Loucy (cell line): ENCODE measurements at regions not wholly inside any gene's neighbourhood (a gene's known extent, or its start where the extent isn't known, plus 50 kb on each side); places are given as distances from the start of the nearest gene placed in this dataset.

Experiments
- H2AFZ ChIP-seq: fragments of 200-600 bp; sonication (generic); 2 replicates; pipeline ENCODE4 v1.6.0; 2016; ENCODE audit warnings: antibody characterized with exemption, mild to moderate bottlenecking, low read length, moderate library complexity
- H3F3A ChIP-seq: fragments of 200-600 bp; 2 replicates; pipeline ENCODE4 v1.6.0; 2016; ENCODE audit warnings: antibody characterized with exemption, low read depth, mild to moderate bottlenecking
- H3K27me3 ChIP-seq: fragments of 200-600 bp; sonication (generic); 2 replicates; pipeline ENCODE4 v1.6.1; 2014; ENCODE audit warnings: low read length, mild to moderate bottlenecking; ENCODE audit not compliant: insufficient read depth, poor library complexity, severe bottlenecking
- H3K36me3 ChIP-seq: fragments of 200-600 bp; sonication (generic); 2 replicates; pipeline ENCODE4 v1.6.1; 2016; ENCODE audit warnings: low read length; ENCODE audit not compliant: insufficient read depth
- H3K4me1 ChIP-seq: fragments of 200-600 bp; sonication (generic); 2 replicates; pipeline ENCODE4 v1.5.1; 2014; ENCODE audit warnings: low read length, mild to moderate bottlenecking; ENCODE audit not compliant: insufficient read depth, poor library complexity, severe bottlenecking
- H3K4me2 ChIP-seq: fragments of 200-600 bp; sonication (generic); 2 replicates; pipeline ENCODE4 v1.6.0; 2014; ENCODE audit warnings: antibody characterized with exemption, low read length, low read depth, mild to moderate bottlenecking; ENCODE audit not compliant: poor library complexity, severe bottlenecking
- H3K4me3 ChIP-seq: fragments of 200-600 bp; sonication (generic); 2 replicates; pipeline ENCODE4 v1.5.1; 2014; ENCODE audit warnings: low read length, mild to moderate bottlenecking, mixed read lengths; ENCODE audit not compliant: poor library complexity, severe bottlenecking
- H3K79me2 ChIP-seq: fragments of 200-600 bp; sonication (generic); 2 replicates; pipeline ENCODE4 v1.6.1; 2014; ENCODE audit warnings: low read length; ENCODE audit not compliant: insufficient read depth
- H3K9ac ChIP-seq: fragments of 200-600 bp; sonication (generic); 2 replicates; pipeline ENCODE4 v1.6.0; 2014; ENCODE audit warnings: mild to moderate bottlenecking, low read depth, low read length, moderate library complexity; ENCODE audit not compliant: poor library complexity, severe bottlenecking
- H3K9me2 ChIP-seq: fragments of 200-600 bp; sonication (generic); replicated peaks from 2 replicates; pipeline ENCODE4 v1.6.1; 2016; ENCODE audit warnings: low read depth, low read length, mixed read lengths
- H3K9me3 ChIP-seq: fragments of 200-600 bp; sonication (generic); 2 replicates; pipeline ENCODE4 v1.6.1; 2014; ENCODE audit warnings: mild to moderate bottlenecking, antibody characterized with exemption, low read length, low read depth; ENCODE audit not compliant: insufficient read depth
- H4K20me1 ChIP-seq: fragments of 200-600 bp; sonication (generic); 2 replicates; pipeline ENCODE4 v1.6.0; 2014; ENCODE audit warnings: antibody characterized with exemption, low read length, mild to moderate bottlenecking; ENCODE audit not compliant: insufficient read depth, poor library complexity, severe bottlenecking
- EZH2phosphoT487 ChIP-seq: fragments of 200-600 bp; IDR thresholded peaks from 2 replicates; pipeline ENCODE4 v1.6.1; 2018; ENCODE audit warnings: antibody characterized with exemption, mild to moderate bottlenecking, moderate library complexity, borderline replicate concordance
- TF ChIP-seq, protein P1 (sequence below): fragments of 200-600 bp; sonication (generic); conservative IDR thresholded peaks from 2 replicates; pipeline ENCODE4 v1.5.1; 2014; ENCODE audit warnings: mild to moderate bottlenecking, antibody characterized with exemption, low read length

DNA sequence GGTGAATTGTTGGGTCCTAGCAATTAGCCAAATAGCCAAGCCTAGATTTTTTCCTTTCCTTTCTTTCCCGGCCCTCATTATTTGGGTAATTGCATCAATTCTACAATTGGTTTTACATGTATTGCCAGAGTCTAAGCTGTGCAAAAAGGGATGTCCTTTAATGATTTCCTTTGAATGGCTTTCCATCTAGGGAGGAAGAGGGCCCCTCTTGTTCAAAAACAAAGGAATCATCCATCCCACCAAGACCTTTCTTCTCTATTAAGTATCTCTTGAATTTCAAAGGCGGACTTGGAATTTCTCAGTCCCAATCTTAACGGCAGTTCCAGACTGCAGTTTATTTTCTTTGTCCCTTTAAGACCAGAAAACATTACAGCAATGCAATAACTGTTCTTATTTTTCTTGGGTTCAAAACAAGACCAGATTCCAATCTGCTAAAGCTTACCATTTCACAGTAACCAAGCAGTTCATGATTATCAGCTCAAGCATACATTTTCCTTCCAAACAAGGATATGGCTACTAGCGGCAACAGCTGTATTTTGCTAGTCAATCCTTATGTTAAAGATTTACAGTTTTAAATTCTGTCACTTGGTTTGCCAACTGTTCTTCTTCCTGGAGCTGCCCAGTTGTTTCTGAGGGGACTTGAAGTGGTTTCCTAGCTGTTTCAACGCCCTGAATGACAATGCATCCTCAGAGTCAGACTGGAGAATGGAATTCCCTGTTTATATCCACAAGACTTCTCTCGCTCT lies 91.4 kb upstream of the LRIG1 start:
- peaks cover under 1% of the 10 kb centered on the region for H3K27me3 ChIP-seq
- H2AFZ ChIP-seq = no peak overlapping the region
- no peak overlapping the region for H3K4me2 ChIP-seq
- H3K4me3 ChIP-seq = no peak overlapping the region
- no peaks in the 10 kb centered on the region for H4K20me1 ChIP-seq
- H3K4me1 ChIP-seq = no peaks in the 10 kb centered on the region
- no peaks in the 10 kb centered on the region for H3K79me2 ChIP-seq
- H3K9me3 ChIP-seq = no peaks in the 10 kb centered on the region
- H3K9ac ChIP-seq = no peak overlapping the region
- no peaks in the 10 kb centered on the region for H3F3A ChIP-seq
- TF ChIP-seq EZH2phosphoT487 = no peak
- TF ChIP-seq, protein P1, sequence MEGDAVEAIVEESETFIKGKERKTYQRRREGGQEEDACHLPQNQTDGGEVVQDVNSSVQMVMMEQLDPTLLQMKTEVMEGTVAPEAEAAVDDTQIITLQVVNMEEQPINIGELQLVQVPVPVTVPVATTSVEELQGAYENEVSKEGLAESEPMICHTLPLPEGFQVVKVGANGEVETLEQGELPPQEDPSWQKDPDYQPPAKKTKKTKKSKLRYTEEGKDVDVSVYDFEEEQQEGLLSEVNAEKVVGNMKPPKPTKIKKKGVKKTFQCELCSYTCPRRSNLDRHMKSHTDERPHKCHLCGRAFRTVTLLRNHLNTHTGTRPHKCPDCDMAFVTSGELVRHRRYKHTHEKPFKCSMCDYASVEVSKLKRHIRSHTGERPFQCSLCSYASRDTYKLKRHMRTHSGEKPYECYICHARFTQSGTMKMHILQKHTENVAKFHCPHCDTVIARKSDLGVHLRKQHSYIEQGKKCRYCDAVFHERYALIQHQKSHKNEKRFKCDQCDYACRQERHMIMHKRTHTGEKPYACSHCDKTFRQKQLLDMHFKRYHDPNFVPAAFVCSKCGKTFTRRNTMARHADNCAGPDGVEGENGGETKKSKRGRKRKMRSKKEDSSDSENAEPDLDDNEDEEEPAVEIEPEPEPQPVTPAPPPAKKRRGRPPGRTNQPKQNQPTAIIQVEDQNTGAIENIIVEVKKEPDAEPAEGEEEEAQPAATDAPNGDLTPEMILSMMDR = no peak
- H3K36me3 ChIP-seq = no peaks in the 10 kb centered on the region
- H3K9me2 ChIP-seq = no peaks in the 10 kb centered on the region

DNA sequence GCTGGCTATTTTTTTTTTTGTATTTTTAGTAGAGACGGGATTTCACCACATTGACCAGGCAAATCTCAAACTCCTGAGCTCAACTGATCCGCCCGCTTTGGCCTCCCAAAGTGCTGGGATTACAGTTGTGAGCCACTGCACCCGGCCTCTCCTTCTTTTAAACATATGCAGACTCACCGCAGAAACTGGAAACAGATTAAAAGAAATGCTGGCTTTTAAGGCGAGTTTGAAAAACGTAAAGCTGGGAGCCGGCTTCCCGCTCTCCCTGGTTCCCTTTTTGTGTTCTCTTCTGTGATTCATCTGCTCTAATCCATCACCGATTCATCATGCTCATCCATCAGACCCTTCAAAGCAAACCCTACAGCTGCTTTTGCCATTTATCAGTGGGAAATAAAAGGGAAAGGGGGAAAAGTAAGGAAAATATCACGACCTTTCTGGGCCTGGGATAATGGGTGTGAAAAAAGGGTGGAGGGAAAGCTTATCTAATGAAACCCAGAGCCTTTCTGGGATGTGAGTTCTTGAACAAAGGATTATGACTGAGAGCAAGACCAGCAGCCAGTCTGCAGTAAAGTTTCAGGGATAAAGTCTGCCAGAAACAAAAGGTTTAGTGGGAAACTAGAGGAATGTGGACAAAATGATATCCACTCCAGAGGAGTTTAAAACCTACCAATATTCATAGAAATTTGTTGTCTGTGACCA lies 92.3 kb upstream of the LRIG1 start:
- H3K9ac ChIP-seq = no peak overlapping the region
- no peaks in the 10 kb centered on the region for H3K9me2 ChIP-seq
- no peaks in the 10 kb centered on the region for H3K4me1 ChIP-seq
- H3K36me3 ChIP-seq = no peaks in the 10 kb centered on the region
- no peaks in the 10 kb centered on the region for H4K20me1 ChIP-seq
- no peaks in the 10 kb centered on the region for H3K9me3 ChIP-seq
- no peak overlapping the region for H3K4me3 ChIP-seq
- H2AFZ ChIP-seq = no peak overlapping the region
- H3K79me2 ChIP-seq = no peaks in the 10 kb centered on the region
- TF ChIP-seq, protein P1 = no peak
- no peak for TF ChIP-seq EZH2phosphoT487
- no peaks in the 10 kb centered on the region for H3F3A ChIP-seq
- no peak overlapping the region for H3K4me2 ChIP-seq
- no peaks in the 10 kb centered on the region for H3K27me3 ChIP-seq

DNA sequence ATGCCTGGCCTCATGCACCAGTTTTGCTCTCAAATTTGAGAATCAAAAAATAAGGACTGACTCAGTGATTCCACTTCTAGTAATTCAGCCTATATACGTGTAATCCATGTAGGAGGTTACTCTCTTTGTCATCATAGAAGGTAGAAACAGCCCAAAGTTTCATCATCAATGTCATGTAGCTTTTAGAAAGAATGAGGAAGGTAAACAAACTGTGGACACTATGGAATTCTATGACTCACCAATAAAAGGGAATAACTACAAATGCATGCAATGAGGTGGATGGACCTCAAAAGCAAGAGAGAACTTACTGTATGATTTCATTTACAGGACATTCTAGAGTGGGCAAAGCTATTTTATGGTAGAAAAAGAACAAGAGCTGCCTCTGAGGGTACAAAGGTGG lies 93.2 kb upstream of the LRIG1 start:
- Histone ChIP-seq H3K79me2 (no peaks in the 10 kb centered on the region), H3K4me2 (no peak overlapping the region), H3K4me3 (no peak overlapping the region), H4K20me1 (no peaks in the 10 kb centered on the region), H3K9me3 (no peaks in the 10 kb centered on the region), H3K9me2 (no peaks in the 10 kb centered on the region), H2AFZ (no peak overlapping the region), H3K9ac (no peak overlapping the region), H3K36me3 (no peaks in the 10 kb centered on the region), H3F3A (no peaks in the 10 kb centered on the region), H3K4me1 (no peaks in the 10 kb centered on the region), H3K27me3 (no peaks in the 10 kb centered on the region)
- TF ChIP-seq, protein P1 = no peak
- TF ChIP-seq EZH2phosphoT487 = no peak
